Cardiac fibroblast (primary cell): ENCODE measurements at regions not wholly inside any gene's neighbourhood (a gene's known extent, or its start where the extent isn't known, plus 50 kb on each side); places are given as distances from the start of the nearest gene placed in this dataset.

Source experiments
- DNase-seq, 2 donors: peaks; one replicate each; pipeline versions ENCODE4 v3.0.0 to v3.0.0-alpha.2; 2010; ENCODE audit warnings: low read depth in 2 of 2
- H3K4me3 ChIP-seq, 2 donors: replicated peaks in 1 of 2; 1 replicate in 1 of 2; 2 replicates in 1 of 2; pipeline ENCODE4 v1.5.1; 2011; ENCODE audit warnings: low read depth in 2 of 2, low read length in 2 of 2, mild to moderate bottlenecking in 2 of 2, moderate library complexity in 1 of 2
- CTCF ChIP-seq: IDR thresholded peaks from one replicate; pipeline ENCODE4 v1.5.1; 2011; ENCODE audit warnings: low read depth, mild to moderate bottlenecking, low read length, inconsistent platforms

- no peak for DNase-seq
- no peak overlapping the region for H3K4me3 ChIP-seq
- no peak for TF ChIP-seq CTCF
Observed at GRCh38 chr1:164071288-164071687, 487.7 kb upstream of the PBX1 start.

DNA sequence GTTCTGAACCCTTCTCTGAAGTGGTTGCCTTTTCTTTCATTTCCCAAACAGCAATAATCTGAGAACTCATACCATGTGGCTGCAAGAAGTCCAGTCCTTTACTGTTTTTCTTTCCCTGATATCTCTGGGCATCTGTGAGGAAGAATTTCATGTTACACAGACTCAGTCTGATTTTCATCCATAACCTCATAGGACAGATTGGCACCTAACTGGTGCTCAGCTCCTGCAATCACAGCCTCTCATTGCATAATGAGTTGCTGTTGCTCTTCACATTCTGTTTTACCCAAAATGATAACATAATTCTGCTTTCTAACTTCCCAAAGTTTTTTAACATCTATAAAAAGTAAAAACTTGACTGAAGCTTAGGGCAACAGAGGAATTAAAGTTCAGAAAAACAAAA lies 472.2 kb upstream of the PBX1 start:
- TF ChIP-seq CTCF, result no peak
- DNase-seq, result no peak
- no peak overlapping the region for H3K4me3 ChIP-seq

DNA sequence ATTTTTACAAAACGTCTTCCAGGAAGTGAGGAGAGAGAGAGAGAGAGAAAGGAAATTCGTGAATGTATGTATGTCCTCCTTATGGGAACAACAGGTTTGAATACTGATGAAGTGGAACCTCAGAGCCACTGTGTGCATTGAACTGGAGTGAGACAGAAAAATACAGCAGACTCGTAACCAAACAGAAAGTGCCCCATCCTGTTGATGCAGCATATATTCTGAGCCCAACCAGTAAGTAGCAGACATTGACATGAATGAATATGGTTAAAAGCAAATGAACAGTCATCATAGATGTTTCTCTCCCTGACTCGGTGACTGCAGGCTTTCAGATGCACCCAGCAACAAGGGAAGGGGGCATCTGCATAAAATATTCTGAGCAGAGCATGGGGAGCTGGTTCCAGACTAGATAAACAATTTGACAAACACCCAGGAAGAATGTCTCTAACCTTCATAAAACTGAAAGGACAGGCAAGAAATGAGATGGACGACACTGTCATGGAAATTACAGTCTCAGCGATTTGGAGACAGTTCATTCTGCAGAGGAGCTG lies 471.0 kb upstream of the PBX1 start:
- H3K4me3 ChIP-seq, result no peak overlapping the region
- DNase-seq, result no peak
- no peak for TF ChIP-seq CTCF

- peak; percentile 30 for TF ChIP-seq CTCF
- no peak overlapping the region for H3K4me3 ChIP-seq
- peak; percentile 5 to 17 for DNase-seq
Observed at GRCh38 chr1:164092603-164093353, 466.2 kb upstream of the PBX1 start.

GRCh38 chr1:164093543-164093942 lies 465.4 kb upstream of the PBX1 start:
- no peak for TF ChIP-seq CTCF
- no peak overlapping the region for H3K4me3 ChIP-seq
- no peak for DNase-seq

DNA sequence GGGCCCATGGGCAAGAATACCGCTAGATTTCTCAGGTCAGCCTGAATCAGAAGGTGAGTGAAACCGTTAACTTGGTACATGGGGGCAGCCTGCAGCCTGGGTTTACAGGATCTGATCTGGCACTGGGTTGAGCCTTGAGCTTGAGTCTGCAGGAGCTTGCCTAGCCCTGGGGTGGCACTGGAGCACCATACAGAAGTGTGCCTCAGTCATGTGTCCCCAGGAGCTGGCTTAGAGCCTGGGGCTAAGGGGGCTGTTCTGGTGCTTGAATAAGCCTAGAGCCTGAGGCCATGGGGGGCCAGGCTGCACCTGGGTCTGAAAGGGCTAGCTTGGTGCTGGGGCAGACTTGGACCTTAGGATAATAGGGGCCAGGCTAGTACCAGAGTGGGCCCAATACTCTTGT lies 457.2 kb upstream of the PBX1 start:
- no peak for TF ChIP-seq CTCF
- H3K4me3 ChIP-seq, result no peak overlapping the region
- no peak for DNase-seq
